ENCODE measurements at regions not wholly inside any gene's neighbourhood (a gene's known extent, or its start where the extent isn't known, plus 50 kb on each side); places are given as distances from the start of the nearest gene placed in this dataset.

DNA sequence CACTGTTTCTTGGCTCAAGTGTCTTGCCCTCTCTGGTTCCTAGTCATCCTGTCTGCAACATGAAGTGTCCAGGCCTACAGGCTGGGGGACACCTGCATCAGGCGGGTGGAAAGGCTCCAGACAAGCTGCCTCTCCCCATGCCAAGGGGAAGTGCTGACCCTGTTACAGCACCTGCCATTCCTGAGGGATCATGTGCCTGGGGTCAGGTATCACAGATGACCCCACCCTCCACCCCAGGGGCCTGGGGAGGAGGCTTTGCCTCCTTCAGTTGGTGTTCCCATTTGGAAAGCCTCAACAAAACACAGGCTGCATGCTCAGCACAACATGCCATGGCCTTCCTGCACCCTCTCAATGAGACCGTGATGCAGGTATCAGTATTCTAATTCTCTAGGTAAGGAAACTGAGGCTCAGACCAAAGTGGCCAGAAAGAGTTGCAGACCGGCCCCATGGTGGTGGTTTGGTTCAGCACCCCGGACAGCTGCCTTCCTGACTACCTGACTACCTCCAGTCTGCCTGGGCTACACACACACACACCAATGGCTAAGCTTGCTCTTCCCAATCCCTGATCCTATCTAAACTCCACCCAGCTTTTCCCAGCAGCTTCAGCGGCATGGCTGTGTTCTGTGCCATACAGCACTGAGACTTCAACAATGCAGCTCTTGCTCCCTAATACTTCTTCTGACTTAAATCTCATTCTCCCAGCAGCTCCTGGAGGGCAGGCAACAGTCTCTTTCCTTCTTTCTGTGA is 69.7 kb upstream of the LINGO1 start:
- H3K4me3 ChIP-seq (ENCODE audit: low read depth, low read length): no peak overlapping the region
- TF ChIP-seq, protein P1, sequence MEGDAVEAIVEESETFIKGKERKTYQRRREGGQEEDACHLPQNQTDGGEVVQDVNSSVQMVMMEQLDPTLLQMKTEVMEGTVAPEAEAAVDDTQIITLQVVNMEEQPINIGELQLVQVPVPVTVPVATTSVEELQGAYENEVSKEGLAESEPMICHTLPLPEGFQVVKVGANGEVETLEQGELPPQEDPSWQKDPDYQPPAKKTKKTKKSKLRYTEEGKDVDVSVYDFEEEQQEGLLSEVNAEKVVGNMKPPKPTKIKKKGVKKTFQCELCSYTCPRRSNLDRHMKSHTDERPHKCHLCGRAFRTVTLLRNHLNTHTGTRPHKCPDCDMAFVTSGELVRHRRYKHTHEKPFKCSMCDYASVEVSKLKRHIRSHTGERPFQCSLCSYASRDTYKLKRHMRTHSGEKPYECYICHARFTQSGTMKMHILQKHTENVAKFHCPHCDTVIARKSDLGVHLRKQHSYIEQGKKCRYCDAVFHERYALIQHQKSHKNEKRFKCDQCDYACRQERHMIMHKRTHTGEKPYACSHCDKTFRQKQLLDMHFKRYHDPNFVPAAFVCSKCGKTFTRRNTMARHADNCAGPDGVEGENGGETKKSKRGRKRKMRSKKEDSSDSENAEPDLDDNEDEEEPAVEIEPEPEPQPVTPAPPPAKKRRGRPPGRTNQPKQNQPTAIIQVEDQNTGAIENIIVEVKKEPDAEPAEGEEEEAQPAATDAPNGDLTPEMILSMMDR (IDR thresholded peaks at IDR 0.05; ENCODE audit: insufficient read depth, low read depth, low read length, missing control alignments): no peak
- DNase-seq (ENCODE audit: low read depth): peak; percentile 23

DNA sequence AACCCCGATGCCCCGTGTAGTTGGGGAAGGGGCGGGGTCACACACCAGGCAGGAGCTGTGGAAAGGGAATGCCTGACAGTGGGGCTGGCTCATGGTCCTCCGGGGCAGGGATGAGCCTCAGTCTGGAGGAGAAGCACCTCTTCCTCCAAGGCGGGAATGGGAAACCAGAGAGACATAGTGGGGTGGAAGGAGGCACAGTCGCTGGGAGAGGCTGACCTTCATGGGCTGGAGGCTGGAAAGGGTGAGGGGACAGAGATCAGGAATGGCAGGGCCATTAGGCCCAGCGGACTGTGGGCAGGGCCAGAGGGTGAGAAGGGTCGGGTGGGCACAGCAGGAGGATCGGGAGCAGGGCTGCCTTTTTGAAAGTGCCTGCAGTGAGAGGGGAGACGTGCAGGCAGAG is 65.8 kb upstream of the LINGO1 start:
- H3K4me3 ChIP-seq (ENCODE audit: low read depth, low read length): no peak overlapping the region
- TF ChIP-seq, protein P1 (IDR thresholded peaks at IDR 0.05; ENCODE audit: insufficient read depth, low read depth, low read length, missing control alignments): no peak
- DNase-seq (ENCODE audit: low read depth): no peak

DNA sequence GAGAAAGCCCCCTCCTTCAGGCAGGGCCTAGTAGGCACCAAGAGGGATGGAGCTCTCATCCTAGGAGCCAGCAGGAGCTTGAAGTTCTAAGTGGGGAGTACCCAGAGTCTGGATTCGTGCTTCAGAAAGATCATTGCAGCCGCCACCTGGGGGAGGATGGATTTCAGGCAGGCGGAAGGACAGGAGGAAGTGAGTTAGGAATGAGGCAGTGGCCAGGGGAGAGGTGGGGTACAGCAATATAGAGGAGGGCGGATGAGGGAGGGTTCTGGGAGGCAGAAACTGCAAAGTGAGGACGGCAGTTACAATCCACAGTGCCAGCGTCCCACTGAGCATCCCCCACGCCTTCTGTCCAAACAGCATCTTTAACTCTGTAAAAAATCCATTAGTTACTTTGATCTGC is 65.2 kb upstream of the LINGO1 start:
- TF ChIP-seq, protein P1 (IDR thresholded peaks at IDR 0.05; ENCODE audit: insufficient read depth, low read depth, low read length, missing control alignments): no peak

DNA sequence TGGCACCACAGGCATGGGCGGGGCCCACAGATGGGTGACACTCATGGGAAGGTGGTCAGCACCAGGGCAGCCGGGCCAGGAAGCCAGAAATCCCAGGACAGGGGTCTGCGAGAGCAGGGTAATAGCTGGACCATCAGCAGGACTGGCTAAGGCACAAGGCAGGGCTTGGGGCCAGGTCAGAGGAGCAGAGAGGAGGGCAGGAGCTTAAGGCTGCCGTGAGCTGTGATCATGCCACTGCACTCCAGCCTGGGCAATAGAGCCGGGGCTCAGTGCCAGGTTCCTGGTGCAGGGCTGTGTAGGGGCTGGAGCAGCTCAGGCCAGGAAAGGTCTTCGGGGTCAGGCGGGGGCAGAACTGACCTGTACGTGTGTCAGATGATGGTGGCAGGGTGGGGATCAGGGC is 64.2 kb upstream of the LINGO1 start:
- H3K4me3 ChIP-seq (ENCODE audit: low read depth, low read length): no peak overlapping the region
- DNase-seq (ENCODE audit: low read depth): no peak
- TF ChIP-seq, protein P1 (IDR thresholded peaks at IDR 0.05; ENCODE audit: insufficient read depth, low read depth, low read length, missing control alignments): no peak

More for the DNA sequence above, 65.2 kb upstream of the LINGO1 start:
- no peak overlapping the region for H3K4me3 ChIP-seq (ENCODE audit: low read depth, low read length)
- DNase-seq (ENCODE audit: low read depth): no peak

DNA sequence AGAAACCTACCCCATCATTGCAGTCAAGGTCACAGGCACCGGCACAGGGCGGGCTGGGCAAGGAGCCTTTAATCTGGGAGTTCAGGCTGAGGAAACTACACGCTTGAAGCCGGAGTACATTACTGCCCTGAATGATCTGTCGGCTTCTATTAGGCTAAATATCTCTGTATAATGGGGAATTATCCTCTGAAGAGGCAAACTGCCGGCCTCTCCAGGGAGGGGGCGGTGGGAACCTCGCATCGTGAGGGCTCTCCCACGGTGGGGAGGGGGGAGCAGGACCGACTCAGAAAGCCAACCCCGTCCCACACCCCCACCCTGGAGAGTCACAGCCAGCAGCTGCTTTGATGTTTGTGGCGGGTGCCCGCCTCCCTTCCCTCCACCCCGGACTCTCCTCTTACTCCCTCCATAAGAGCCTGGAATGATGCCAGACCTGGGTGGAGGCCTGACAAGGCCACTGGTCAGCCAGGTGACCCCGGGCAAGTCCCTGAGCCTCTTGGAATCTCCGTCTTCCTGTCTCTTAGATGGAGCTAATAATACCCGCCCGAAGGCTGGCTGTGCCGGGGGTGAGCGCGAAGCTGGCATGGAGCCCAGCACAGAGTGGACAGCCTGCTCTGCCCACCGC is 63.4 kb upstream of the LINGO1 start:
- TF ChIP-seq, protein P1 (IDR thresholded peaks at IDR 0.05; ENCODE audit: insufficient read depth, low read depth, low read length, missing control alignments): no peak
- no peak for DNase-seq (ENCODE audit: low read depth)
- no peak overlapping the region for H3K4me3 ChIP-seq (ENCODE audit: low read depth, low read length)

DNA sequence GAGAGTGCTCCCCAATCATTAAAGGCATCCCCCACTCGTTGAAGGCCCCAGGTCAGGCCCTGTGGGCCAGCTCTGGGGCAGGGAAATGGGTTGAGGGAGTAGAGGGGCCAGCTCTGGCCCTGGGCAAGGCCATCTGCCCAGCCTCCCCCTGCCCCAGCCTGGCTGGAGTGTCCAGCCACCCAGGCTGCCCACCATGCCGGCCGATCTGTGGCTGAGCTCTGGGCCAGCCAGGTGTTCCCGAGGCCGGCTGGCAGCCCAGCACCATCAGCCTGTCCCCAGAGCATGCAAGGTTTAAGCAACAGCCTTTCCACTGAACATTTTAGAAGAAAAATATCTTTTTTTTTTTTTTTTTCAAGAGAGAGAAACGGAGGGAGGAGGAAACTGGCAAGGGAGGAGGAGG is 62.8 kb upstream of the LINGO1 start:
- DNase-seq (ENCODE audit: low read depth): no peak
- H3K4me3 ChIP-seq (ENCODE audit: low read depth, low read length): no peak overlapping the region
- TF ChIP-seq, protein P1 (IDR thresholded peaks at IDR 0.05; ENCODE audit: insufficient read depth, low read depth, low read length, missing control alignments): no peak

Data from GM12865 (cell line).